GM18505 (cell line): ENCODE measurements at regions not wholly inside any gene's neighbourhood (a gene's known extent, or its start where the extent isn't known, plus 50 kb on each side); places are given as distances from the start of the nearest gene placed in this dataset.

Source experiments
- ATAC-seq: cut with Tn5 transposase; IDR thresholded peaks from one replicate; pipeline ENCODE4 v1.9.1; 2021; ENCODE audit not compliant: unreplicated experiment
- POLR2A ChIP-seq: IDR thresholded peaks from 4 replicates; pipeline ENCODE4 v1.6.1; 2011; ENCODE audit warnings: borderline replicate concordance; ENCODE audit not compliant: insufficient read depth, insufficient read length; ENCODE audit errors: extremely low read depth

- ATAC-seq = no peak
- no peak for TF ChIP-seq POLR2A
These were observed 96.8 kb upstream of the RUNX3 start for GRCh38 chr1:25026730-25027450.

- TF ChIP-seq POLR2A = no peak
- no peak for ATAC-seq
These were observed 96.2 kb upstream of the RUNX3 start for GRCh38 chr1:25026304-25026703.

GRCh38 chr1:25024615-25025350 is 94.7 kb upstream of the RUNX3 start:
- no peak for TF ChIP-seq POLR2A

GRCh38 chr1:25023826-25024225 is 93.8 kb upstream of the RUNX3 start:
- ATAC-seq = no peak
- TF ChIP-seq POLR2A = peak; percentile 7

More at GRCh38 chr1:25024615-25025350, 94.7 kb upstream of the RUNX3 start:
- no peak for ATAC-seq

- TF ChIP-seq POLR2A = no peak
These were observed 93.1 kb upstream of the RUNX3 start for GRCh38 chr1:25023190-25023578.

GRCh38 chr1:25022361-25023189 is 92.5 kb upstream of the RUNX3 start:
- TF ChIP-seq POLR2A = peak; percentile 66

More at GRCh38 chr1:25023190-25023578, 93.1 kb upstream of the RUNX3 start:
- no peak for ATAC-seq

GRCh38 chr1:25021591-25022215 is 91.6 kb upstream of the RUNX3 start:
- no peak for ATAC-seq

More at GRCh38 chr1:25022361-25023189, 92.5 kb upstream of the RUNX3 start:
- ATAC-seq = peak; percentile 67

GRCh38 chr1:25020851-25021590 is 90.9 kb upstream of the RUNX3 start:
- no peak for ATAC-seq

More at GRCh38 chr1:25021591-25022215, 91.6 kb upstream of the RUNX3 start:
- no peak for TF ChIP-seq POLR2A

GRCh38 chr1:25020173-25020845 is 90.2 kb upstream of the RUNX3 start:
- TF ChIP-seq POLR2A = no peak
- no peak for ATAC-seq

More at GRCh38 chr1:25020851-25021590, 90.9 kb upstream of the RUNX3 start:
- TF ChIP-seq POLR2A = no peak

- TF ChIP-seq POLR2A = peak; percentile 75
- ATAC-seq = peak; percentile 35
These were observed 89.5 kb upstream of the RUNX3 start for GRCh38 chr1:25019337-25020172.

- no peak for TF ChIP-seq POLR2A
These were observed 88.9 kb upstream of the RUNX3 start for GRCh38 chr1:25018943-25019336.

More at GRCh38 chr1:25018943-25019336, 88.9 kb upstream of the RUNX3 start:
- ATAC-seq = no peak
